ENCODE measurements at regions not wholly inside any gene's neighbourhood (a gene's known extent, or its start where the extent isn't known, plus 50 kb on each side); places are given as distances from the start of the nearest gene placed in this dataset.

- 24 to 31% methylated on average over 3 of the region's 3 CpGs for WGBS, 2 donors
- no peak for ATAC-seq (ENCODE audit: insufficient read depth, low FRiP score)
- Histone ChIP-seq H3K4me1 (ENCODE audit: control insufficient read depth in 5 of 5, insufficient read depth in 5 of 5, low read length in 5 of 5) (peaks cover 0 to 9% (median 4%) of the 10 kb centered on the region in 5 donors), H3K27me3 (ENCODE audit: control insufficient read depth in 3 of 3, insufficient read depth in 3 of 3, low read length in 2 of 3) (no peaks in the 10 kb centered on the region), H3K9ac (ENCODE audit: insufficient read depth in 1 of 2, low read length in 2 of 2) (no peak overlapping the region), H3K36me3 (ENCODE audit: control insufficient read depth in 4 of 4, insufficient read depth in 4 of 4, low read length in 4 of 4) (no peaks in the 10 kb centered on the region), H3K27ac (ENCODE audit: low read depth in 1 of 2, low read length in 1 of 2) (no peak overlapping the region), H3K4me3 (no peak overlapping the region), H3K9me3 (ENCODE audit: control insufficient read depth in 4 of 4, insufficient read depth in 3 of 4, low read length in 3 of 4) (no peaks in the 10 kb centered on the region)
- DNase-seq: peak; percentile 16 to 58 (median 31)
- TF ChIP-seq CTCF (IDR thresholded peaks at IDR 0.05; ENCODE audit: control extremely low read depth, extremely low read depth): no peak
Measured at GRCh38 chr6:42512579-42512978, 51.2 kb upstream of the UBR2 start.

DNA sequence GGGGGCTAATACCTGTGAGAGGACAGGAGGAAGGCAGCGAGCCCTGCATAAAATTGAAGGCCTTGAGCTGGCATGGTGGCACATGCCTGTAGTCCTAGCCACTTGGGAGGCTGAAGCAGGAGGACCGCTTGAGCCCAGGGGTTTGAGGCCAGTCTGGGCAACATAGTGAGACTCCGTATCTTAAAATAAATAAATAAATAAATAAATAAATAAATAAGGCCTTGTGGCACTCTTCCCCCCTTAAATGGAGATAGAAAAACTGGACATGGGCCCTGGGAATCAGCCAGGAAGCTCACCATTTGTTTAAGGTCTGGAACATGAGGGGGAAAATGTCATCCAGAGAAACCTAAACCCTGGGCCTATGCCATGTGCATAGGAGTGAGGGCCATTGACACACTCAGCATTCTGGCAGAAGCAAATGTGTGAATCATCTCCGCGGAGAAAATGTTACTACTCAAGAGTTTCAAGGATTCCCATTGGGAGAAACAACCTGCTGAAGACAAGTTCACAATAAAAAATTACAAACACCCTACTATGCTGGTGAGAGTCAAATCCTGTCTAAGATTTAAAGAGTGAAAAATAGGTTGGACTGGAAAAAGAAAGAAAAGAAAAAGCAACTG is 51.9 kb upstream of the UBR2 start:
- Histone ChIP-seq H3K36me3 (ENCODE audit: control insufficient read depth in 4 of 4, insufficient read depth in 4 of 4, low read length in 4 of 4) (no peaks in the 10 kb centered on the region), H3K4me3 (no peak overlapping the region), H3K27me3 (ENCODE audit: control insufficient read depth in 3 of 3, insufficient read depth in 3 of 3, low read length in 2 of 3) (no peaks in the 10 kb centered on the region), H3K9ac (ENCODE audit: insufficient read depth in 1 of 2, low read length in 2 of 2) (no peak overlapping the region), H3K27ac (ENCODE audit: low read depth in 1 of 2, low read length in 1 of 2) (no peak overlapping the region), H3K9me3 (ENCODE audit: control insufficient read depth in 4 of 4, insufficient read depth in 3 of 4, low read length in 3 of 4) (no peaks in the 10 kb centered on the region), H3K4me1 (ENCODE audit: control insufficient read depth in 5 of 5, insufficient read depth in 5 of 5, low read length in 5 of 5) (peaks cover 0 to 9% (median 4%) of the 10 kb centered on the region in 5 donors)
- ATAC-seq (ENCODE audit: insufficient read depth, low FRiP score) (no peak), DNase-seq (peak in 2 of 3 donors; percentile 3 to 12)
- WGBS, 2 donors: 95 to 98% methylated on average over 5 of the region's 5 CpGs
- TF ChIP-seq CTCF (IDR thresholded peaks at IDR 0.05; ENCODE audit: control extremely low read depth, extremely low read depth): no peak

GRCh38 chr6:42510795-42511194 is 53.0 kb upstream of the UBR2 start:
- DNase-seq (no peak), ATAC-seq (ENCODE audit: insufficient read depth, low FRiP score) (no peak)
- Histone ChIP-seq H3K27me3 (ENCODE audit: control insufficient read depth in 3 of 3, insufficient read depth in 3 of 3, low read length in 2 of 3) (no peaks in the 10 kb centered on the region), H3K27ac (ENCODE audit: low read depth in 1 of 2, low read length in 1 of 2) (no peak overlapping the region), H3K9ac (ENCODE audit: insufficient read depth in 1 of 2, low read length in 2 of 2) (no peak overlapping the region), H3K9me3 (ENCODE audit: control insufficient read depth in 4 of 4, insufficient read depth in 3 of 4, low read length in 3 of 4) (no peaks in the 10 kb centered on the region), H3K36me3 (ENCODE audit: control insufficient read depth in 4 of 4, insufficient read depth in 4 of 4, low read length in 4 of 4) (no peaks in the 10 kb centered on the region), H3K4me3 (no peak overlapping the region), H3K4me1 (ENCODE audit: control insufficient read depth in 5 of 5, insufficient read depth in 5 of 5, low read length in 5 of 5) (peaks cover 0 to 9% (median 4%) of the 10 kb centered on the region in 5 donors)
- WGBS, 2 donors: 88 to 93% methylated on average over 2 of the region's 2 CpGs
- TF ChIP-seq CTCF (IDR thresholded peaks at IDR 0.05; ENCODE audit: control extremely low read depth, extremely low read depth): no peak

DNA sequence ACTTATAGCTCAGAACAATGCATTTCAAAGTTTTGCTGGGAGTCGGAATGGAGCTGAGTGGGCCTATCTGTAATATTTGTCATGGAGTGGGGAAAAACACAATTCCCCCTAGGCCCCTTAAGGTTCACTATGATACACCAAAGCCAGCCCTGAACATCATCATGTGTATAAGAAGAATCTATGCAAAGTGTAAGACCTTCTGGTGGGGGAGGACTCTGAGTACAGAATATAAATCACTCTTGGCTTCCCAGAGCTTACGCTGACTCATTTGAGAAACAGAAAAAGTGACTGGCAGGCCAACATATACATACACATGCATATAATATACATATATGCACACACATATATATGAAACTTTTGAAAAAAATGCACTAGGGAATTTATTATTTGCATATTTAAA is 54.1 kb upstream of the UBR2 start:
- no peak for ATAC-seq (ENCODE audit: insufficient read depth, low FRiP score)
- 95% methylated on average over 2 of the region's 2 CpGs for WGBS, 2 donors
- no peak for TF ChIP-seq CTCF (IDR thresholded peaks at IDR 0.05; ENCODE audit: control extremely low read depth, extremely low read depth)

More for the DNA sequence above, 54.1 kb upstream of the UBR2 start:
- H3K4me3 ChIP-seq: no peak overlapping the region
- no peak overlapping the region for H3K27ac ChIP-seq (ENCODE audit: low read depth in 1 of 2, low read length in 1 of 2)
- no peaks in the 10 kb centered on the region for H3K9me3 ChIP-seq (ENCODE audit: control insufficient read depth in 4 of 4, insufficient read depth in 3 of 4, low read length in 3 of 4)
- H3K27me3 ChIP-seq (ENCODE audit: control insufficient read depth in 3 of 3, insufficient read depth in 3 of 3, low read length in 2 of 3): no peaks in the 10 kb centered on the region
- no peaks in the 10 kb centered on the region for H3K36me3 ChIP-seq (ENCODE audit: control insufficient read depth in 4 of 4, insufficient read depth in 4 of 4, low read length in 4 of 4)
- no peak overlapping the region for H3K9ac ChIP-seq (ENCODE audit: insufficient read depth in 1 of 2, low read length in 2 of 2)
- H3K4me1 ChIP-seq (ENCODE audit: control insufficient read depth in 5 of 5, insufficient read depth in 5 of 5, low read length in 5 of 5): peaks cover 0 to 9% (median 4%) of the 10 kb centered on the region in 5 donors
- DNase-seq: no peak
